GM23338 (cell line): ENCODE measurements at regions not wholly inside any gene's neighbourhood (a gene's known extent, or its start where the extent isn't known, plus 50 kb on each side); places are given as distances from the start of the nearest gene placed in this dataset.

ENCODE experiments used
- CREB1 ChIP-seq: fragments of 250-450 bp; sonication (Bioruptor Pico); IDR thresholded peaks from 2 replicates; pipeline ENCODE4 v1.5.0; 2020; ENCODE audit warnings: low read depth, mild to moderate bottlenecking, moderate library complexity
- CTCF ChIP-seq, 2 experiments: fragments of 200-600 bp in 1 of 2; sonication (generic) in 1 of 2; conservative IDR thresholded peaks; 2 replicates each; pipeline versions ENCODE4 v1.5.1 to v1.6.1; 2016 to 2017; ENCODE audit warnings: antibody characterized with exemption in 2 of 2, low read depth in 2 of 2, mild to moderate bottlenecking in 2 of 2, moderate library complexity in 1 of 2
- EZH2 ChIP-seq: fragments of 200-600 bp; sonication (generic); IDR thresholded peaks from one replicate; pipeline ENCODE4 v1.8.0; 2017; ENCODE audit warnings: antibody characterized with exemption, mild to moderate bottlenecking, low read depth; ENCODE audit not compliant: unreplicated experiment
- EZH2phosphoT487 ChIP-seq: fragments of 200-600 bp; sonication (generic); IDR thresholded peaks from one replicate; pipeline ENCODE4 v1.8.1; 2018; ENCODE audit warnings: antibody characterized with exemption; ENCODE audit not compliant: unreplicated experiment
- JUNB ChIP-seq: IDR thresholded peaks from one replicate; pipeline ENCODE4 v1.6.1; 2016; ENCODE audit warnings: antibody characterized with exemption; ENCODE audit not compliant: unreplicated experiment
- NANOG ChIP-seq: IDR thresholded peaks from 2 replicates; pipeline ENCODE4 v1.6.1; 2016; ENCODE audit warnings: antibody characterized with exemption, borderline replicate concordance
- ZNF462 ChIP-seq: fragments of 250-450 bp; sonication (Bioruptor Pico); IDR thresholded peaks from 2 replicates; pipeline ENCODE4 v1.5.0; 2020; ENCODE audit warnings: mild to moderate bottlenecking, moderate library complexity

GRCh38 chr3:26090589-26090988, 300.7 kb downstream of the OXSM start:
- TF ChIP-seq EZH2 (no peak), CTCF (conservative IDR thresholded peaks at IDR 0.05; ENCODE audit: low read depth in 2 of 2) (no peak), EZH2phosphoT487 (no peak), NANOG (no peak), JUNB (no peak), CREB1 (CRISPR knock-in tag) (no peak), ZNF462 (no peak)
